ENCODE measurements at regions not wholly inside any gene's neighbourhood (a gene's known extent, or its start where the extent isn't known, plus 50 kb on each side); places are given as distances from the start of the nearest gene placed in this dataset.

DNA sequence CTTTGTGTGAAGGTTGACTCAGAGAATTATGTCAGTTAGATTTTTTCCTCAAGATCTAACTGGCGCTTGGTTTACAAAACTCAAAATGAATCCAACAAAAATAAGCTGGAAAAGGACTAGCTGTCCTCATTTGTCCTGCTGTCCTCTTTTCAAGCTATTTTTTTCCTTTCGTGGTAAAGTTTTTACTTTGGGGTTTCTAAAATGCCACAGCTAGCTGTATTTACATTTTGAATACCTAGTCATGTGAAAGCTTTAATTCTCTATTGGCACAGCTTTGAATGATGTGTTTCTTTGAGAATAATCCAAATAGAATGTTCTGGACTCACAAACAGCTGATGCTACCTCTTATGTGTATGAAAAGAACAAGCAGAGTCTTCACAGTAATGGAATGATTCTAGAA lies 673.6 kb upstream of the NR5A2 start:
- TF ChIP-seq CTCF (IDR thresholded peaks at IDR 0.05; ENCODE audit: insufficient read depth, low read depth, low read length) (no peak), EZH2 (IDR thresholded peaks at IDR 0.05; ENCODE audit: insufficient read depth, low read length) (no peak)

Measured in astrocyte (in vitro differentiated cells and primary cell).